A673 (cell line): ENCODE measurements at regions not wholly inside any gene's neighbourhood (a gene's known extent, or its start where the extent isn't known, plus 50 kb on each side); places are given as distances from the start of the nearest gene placed in this dataset.

Experiments
- BruUV-seq: library from RNA; stranded (reverse); fragments of 400-500 nt; replicated peaks from 2 replicates; lab custom pipeline; 2021; lab: Mats Ljungman, UMichigan
- CTCF ChIA-PET: fragments of 300-600 bp; sonication (Branson Sonifier 250); formaldehyde crosslinking; loops from one replicate; lab custom pipeline; 2022; ENCODE audit warnings: antibody characterized with exemption; lab: Charles Lee
- POLR2A ChIA-PET: fragments of 300-600 bp; sonication (Branson Sonifier 250); formaldehyde crosslinking; loops from one replicate; lab custom pipeline; 2022; ENCODE audit warnings: antibody characterized with exemption; ENCODE audit not compliant: low non-redundant PET; lab: Charles Lee
- DNase-seq: peaks from one replicate; pipeline ENCODE4 v3.0.0-alpha.2; 2015; ENCODE audit warnings: low spot score
- H3K27ac ChIP-seq: fragments of 200-600 bp; sonication (generic); 2 replicates; pipeline ENCODE4 v1.5.1; 2016; ENCODE audit warnings: mixed run types, low read depth, mild to moderate bottlenecking, mixed read lengths, antibody characterized with exemption, low read length; ENCODE audit not compliant: poor library complexity, severe bottlenecking
- H3K27me3 ChIP-seq: fragments of 200-600 bp; sonication (generic); replicated peaks from 2 replicates; pipeline ENCODE4 v1.6.1; 2017; ENCODE audit warnings: mixed run types, low read depth, mild to moderate bottlenecking, mixed read lengths, antibody characterized with exemption, low read length; ENCODE audit not compliant: insufficient read depth, poor library complexity
- H3K36me3 ChIP-seq: fragments of 200-600 bp; sonication (generic); 2 replicates; pipeline ENCODE4 v1.6.1; 2016; ENCODE audit warnings: mixed run types, mild to moderate bottlenecking, mixed read lengths, antibody characterized with exemption, low read length; ENCODE audit not compliant: insufficient read depth, poor library complexity, severe bottlenecking
- H3K4me1 ChIP-seq: fragments of 200-600 bp; sonication (generic); 2 replicates; pipeline ENCODE4 v1.6.1; 2017; ENCODE audit warnings: mixed run types, mild to moderate bottlenecking, mixed read lengths, antibody characterized with exemption, low read length; ENCODE audit not compliant: insufficient read depth, poor library complexity, severe bottlenecking
- H3K4me3 ChIP-seq: fragments of 200-600 bp; sonication (generic); 2 replicates; pipeline ENCODE4 v1.5.1; 2016; ENCODE audit warnings: low read depth, mixed run types, mild to moderate bottlenecking, mixed read lengths, low read length; ENCODE audit not compliant: poor library complexity, severe bottlenecking
- H3K9me3 ChIP-seq: fragments of 200-600 bp; sonication (generic); 2 replicates; pipeline ENCODE4 v1.6.1; 2016; ENCODE audit warnings: mixed run types, low read depth, mild to moderate bottlenecking, mixed read lengths, antibody characterized with exemption, low read length; ENCODE audit not compliant: poor library complexity, severe bottlenecking
- CTCF ChIP-seq: fragments of 300-800, 200-600 bp; sonication (generic); conservative IDR thresholded peaks from 2 replicates; pipeline ENCODE4 v1.5.1; 2017; ENCODE audit warnings: low read depth, mild to moderate bottlenecking, antibody characterized with exemption, low read length, moderate library complexity, mixed read lengths
- EZH2 ChIP-seq: fragments of 200-600 bp; sonication (generic); IDR thresholded peaks from 2 replicates; pipeline ENCODE4 v1.6.1; 2017; ENCODE audit warnings: borderline replicate concordance, low read depth, mild to moderate bottlenecking, mixed read lengths, antibody characterized with exemption, low read length; ENCODE audit not compliant: poor library complexity, severe bottlenecking
- intact Hi-C: fragments of 100-400 bp; cut with micrococcal nuclease; formaldehyde crosslinking; loops from one replicate; pipeline ENCODE4 v1.10.0; 2022; ENCODE audit not compliant: unreplicated experiment

- intact Hi-C loops: no loop called here
- H3K4me1 ChIP-seq: no peaks in the 10 kb centered on the region
- no peak overlapping the region for H3K27ac ChIP-seq
- H3K27me3 ChIP-seq: no peaks in the 10 kb centered on the region
- BruUV-seq: no TSS peak
- no peak for DNase-seq
- no peaks in the 10 kb centered on the region for H3K9me3 ChIP-seq
- CTCF ChIA-PET: no interaction called here
- H3K36me3 ChIP-seq: no peaks in the 10 kb centered on the region
- H3K4me3 ChIP-seq: no peak overlapping the region
- POLR2A ChIA-PET: interaction anchor here (0.6 kb wide), 1 partner anchor 192 kb away, joined by 3 read pairs; no protein-coding TSS in a partner anchor
- TF ChIP-seq CTCF: no peak
- no peak for TF ChIP-seq EZH2
Observed at GRCh38 chr11:82406611-82407010, 327.1 kb downstream of the FAM181B start.

GRCh38 chr11:82405421-82405820 lies 328.2 kb downstream of the FAM181B start:
- ChIA-PET POLR2A (no interaction called here), CTCF (interaction anchor here (0.6 kb wide), 1 partner anchor 90 kb away, joined by 3 read pairs; no protein-coding TSS in a partner anchor)
- no peak for TF ChIP-seq EZH2
- no peak for TF ChIP-seq CTCF
- no peaks in the 10 kb centered on the region for H3K27me3 ChIP-seq
- no peak overlapping the region for H3K27ac ChIP-seq
- no TSS peak for BruUV-seq
- intact Hi-C loops: no loop called here
- no peaks in the 10 kb centered on the region for H3K9me3 ChIP-seq
- H3K4me3 ChIP-seq: no peak overlapping the region
- no peak for DNase-seq
- H3K36me3 ChIP-seq: no peaks in the 10 kb centered on the region
- no peaks in the 10 kb centered on the region for H3K4me1 ChIP-seq

DNA sequence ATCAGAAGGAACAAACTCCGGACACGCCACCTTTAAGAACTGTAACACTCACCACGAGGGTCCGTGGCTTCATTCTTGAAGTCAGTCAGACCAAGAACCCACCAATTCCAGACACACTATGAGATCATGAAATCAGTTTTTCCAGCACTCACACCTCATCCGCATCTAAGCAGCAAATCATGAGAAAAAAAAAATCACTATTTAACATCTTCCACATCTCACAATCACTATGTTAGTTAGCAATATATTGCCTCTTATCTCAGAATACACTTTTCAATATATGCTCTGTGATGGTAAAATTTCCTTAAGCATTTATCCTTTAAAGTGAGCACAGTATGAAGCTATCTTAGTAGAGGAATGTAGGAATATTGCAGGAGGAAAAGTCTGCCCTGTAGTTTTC lies 328.7 kb downstream of the FAM181B start:
- Histone ChIP-seq H3K4me3 (no peak overlapping the region), H3K4me1 (no peaks in the 10 kb centered on the region), H3K27me3 (no peaks in the 10 kb centered on the region), H3K9me3 (no peaks in the 10 kb centered on the region), H3K27ac (no peak overlapping the region), H3K36me3 (no peaks in the 10 kb centered on the region)
- ChIA-PET POLR2A (no interaction called here), CTCF (no interaction called here)
- no peak for TF ChIP-seq EZH2
- BruUV-seq: no TSS peak
- no peak for DNase-seq
- intact Hi-C loops: no loop called here

DNA sequence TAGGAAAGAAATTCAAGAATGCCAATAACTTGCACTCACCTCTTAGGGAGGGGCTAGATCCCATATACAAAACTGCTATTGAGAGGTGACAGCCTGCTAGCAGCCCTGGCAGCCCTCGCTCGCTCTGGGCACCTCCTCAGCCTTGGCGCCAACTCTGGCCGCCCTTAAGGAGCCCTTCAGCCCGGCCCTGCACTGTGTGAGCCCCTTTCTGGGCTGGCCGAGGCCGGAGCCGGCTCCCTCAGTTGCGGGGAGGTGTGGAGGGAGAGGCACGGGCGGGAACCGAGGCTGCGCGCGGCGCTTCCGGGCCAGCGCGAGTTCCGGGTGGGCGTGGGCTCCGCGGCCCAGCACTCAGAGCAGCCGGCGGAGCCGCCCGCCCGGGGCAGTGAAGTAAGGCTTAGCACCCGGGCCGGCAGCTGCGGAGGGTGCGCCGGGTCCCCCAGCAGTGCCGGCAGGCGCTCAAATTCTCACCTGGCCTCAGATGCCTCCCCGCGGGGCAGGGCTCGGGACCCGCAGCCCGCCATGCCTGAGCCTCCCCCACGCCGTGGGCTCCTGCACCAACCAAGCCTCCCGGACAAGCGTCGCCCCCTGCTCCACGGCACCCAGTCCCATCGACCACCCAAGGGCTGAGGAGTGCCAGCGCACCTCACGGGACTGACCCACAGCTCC lies 329.9 kb downstream of the FAM181B start:
- no peaks in the 10 kb centered on the region for H3K9me3 ChIP-seq

More for the DNA sequence above, 329.9 kb downstream of the FAM181B start:
- no peak for TF ChIP-seq EZH2
- no peak for TF ChIP-seq CTCF
- ChIA-PET CTCF (no interaction called here), POLR2A (no interaction called here)
- no peaks in the 10 kb centered on the region for H3K27me3 ChIP-seq
- no peaks in the 10 kb centered on the region for H3K4me1 ChIP-seq
- DNase-seq: no peak
- no peak overlapping the region for H3K27ac ChIP-seq
- no TSS peak for BruUV-seq
- no peaks in the 10 kb centered on the region for H3K36me3 ChIP-seq
- H3K4me3 ChIP-seq: no peak overlapping the region
- intact Hi-C loops: no loop called here
